NCI-H524 (cell line): ENCODE measurements at regions not wholly inside any gene's neighbourhood (a gene's known extent, or its start where the extent isn't known, plus 50 kb on each side); places are given as distances from the start of the nearest gene placed in this dataset.
"Not testable (repeated sequence)": the region's sequence is repeated elsewhere in the genome, so short reads cannot be mapped to it uniquely, and the experiment has no call there.

Source experiments
- DNase-seq, 2 experiments: peaks; one replicate each; lab custom pipeline; 2025; lab: John Stamatoyannopoulos, UW

- no peak for DNase-seq
These were observed 376.7 kb upstream of the DIPK2B start for GRCh38 chrX:45577361-45577760.

- no peak for DNase-seq
These were observed 370.8 kb upstream of the DIPK2B start for GRCh38 chrX:45571453-45571852.

- no peak for DNase-seq
These were observed 365.8 kb upstream of the DIPK2B start for GRCh38 chrX:45566456-45566855.

- DNase-seq: peak in 1 of 2 experiments; percentile 1
These were observed 356.7 kb upstream of the DIPK2B start for GRCh38 chrX:45557387-45557786.

GRCh38 chrX:45554736-45555135 is 354.1 kb upstream of the DIPK2B start:
- no peak for DNase-seq

GRCh38 chrX:45553417-45553816 is 352.7 kb upstream of the DIPK2B start:
- no peak for DNase-seq

GRCh38 chrX:45546697-45547096 is 346.0 kb upstream of the DIPK2B start:
- DNase-seq: not testable (repeated sequence)

- no peak for DNase-seq
These were observed 339.5 kb upstream of the DIPK2B start for GRCh38 chrX:45540181-45540580.

GRCh38 chrX:45537936-45538335 is 337.3 kb upstream of the DIPK2B start:
- no peak for DNase-seq

- no peak for DNase-seq
These were observed 327.2 kb upstream of the DIPK2B start for GRCh38 chrX:45527834-45528233.

- no peak for DNase-seq
These were observed 324.1 kb upstream of the DIPK2B start for GRCh38 chrX:45524805-45525204.

GRCh38 chrX:45524296-45524695 is 323.6 kb upstream of the DIPK2B start:
- DNase-seq: no peak

- no peak for DNase-seq
These were observed 317.9 kb upstream of the DIPK2B start for GRCh38 chrX:45518552-45518951.

GRCh38 chrX:45517090-45517973 is 316.7 kb upstream of the DIPK2B start:
- peak in 1 of 2 experiments; percentile 35 for DNase-seq

GRCh38 chrX:45515262-45516215 is 314.9 kb upstream of the DIPK2B start:
- DNase-seq: peak; percentile 36 to 67

GRCh38 chrX:45513042-45513441 is 312.4 kb upstream of the DIPK2B start:
- DNase-seq: peak; percentile 35 to 68

GRCh38 chrX:45508454-45508853 is 307.8 kb upstream of the DIPK2B start:
- DNase-seq: no peak

GRCh38 chrX:45506149-45506730 is 305.6 kb upstream of the DIPK2B start:
- no peak for DNase-seq

- no peak for DNase-seq
These were observed 304.5 kb upstream of the DIPK2B start for GRCh38 chrX:45505214-45505613.

- DNase-seq: not testable (repeated sequence)
These were observed 303.2 kb upstream of the DIPK2B start for GRCh38 chrX:45503787-45504362.

GRCh38 chrX:45502396-45502795 is 301.7 kb upstream of the DIPK2B start:
- no peak for DNase-seq

- DNase-seq: no peak
These were observed 296.6 kb upstream of the DIPK2B start for GRCh38 chrX:45497290-45497689.
